Liver (tissue), 8 donors: ENCODE measurements at regions not wholly inside any gene's neighbourhood (a gene's known extent, or its start where the extent isn't known, plus 50 kb on each side); places are given as distances from the start of the nearest gene placed in this dataset.
"Not testable (repeated sequence)": the region's sequence is repeated elsewhere in the genome, so short reads cannot be mapped to it uniquely, and the experiment has no call there.

Experiments
- DNase-seq: peaks from one replicate; pipeline ENCODE4 v3.0.0-alpha.2; 2017; ENCODE audit warnings: low spot score
- H3K27ac ChIP-seq, 2 donors: one replicate each; pipeline ENCODE4 v1.7.0; 2013; ENCODE audit warnings: inconsistent platforms in 2 of 2, low read length in 2 of 2, control low read depth in 1 of 2, low read depth in 1 of 2, mild to moderate bottlenecking in 1 of 2
- H3K27me3 ChIP-seq, 4 donors: one replicate each; pipeline versions ENCODE4 v1.6.1 to v1.7.0; 2013; ENCODE audit warnings: low read length in 3 of 4, inconsistent platforms in 1 of 4, mild to moderate bottlenecking in 1 of 4, moderate library complexity in 1 of 4; ENCODE audit not compliant: control insufficient read depth in 4 of 4, insufficient read depth in 4 of 4
- H3K36me3 ChIP-seq, 4 donors: one replicate each; pipeline versions ENCODE4 v1.6.1 to v1.7.0; 2013; ENCODE audit warnings: low read length in 3 of 4, mild to moderate bottlenecking in 3 of 4, low read depth in 1 of 4, moderate library complexity in 1 of 4; ENCODE audit not compliant: control insufficient read depth in 4 of 4, insufficient read depth in 3 of 4
- H3K4me1 ChIP-seq, 4 donors: one replicate each; pipeline versions ENCODE4 v1.6.1 to v1.7.0; 2013; ENCODE audit warnings: low read length in 3 of 4, mild to moderate bottlenecking in 3 of 4, moderate library complexity in 1 of 4; ENCODE audit not compliant: control insufficient read depth in 4 of 4, insufficient read depth in 4 of 4
- H3K4me3 ChIP-seq, 3 donors: one replicate each; pipeline versions ENCODE4 v1.6.1 to v1.7.0; 2013; ENCODE audit warnings: low read length in 3 of 3, control low read depth in 1 of 3, low read depth in 1 of 3, mild to moderate bottlenecking in 1 of 3
- H3K9ac ChIP-seq, 2 donors: one replicate each; pipeline ENCODE4 v1.7.0; 2013; ENCODE audit warnings: low read length in 2 of 2, mild to moderate bottlenecking in 2 of 2, moderate library complexity in 2 of 2, control low read depth in 1 of 2, low read depth in 1 of 2
- H3K9me3 ChIP-seq, 4 donors: one replicate each; pipeline versions ENCODE4 v1.6.1 to v1.7.0; 2013; ENCODE audit warnings: low read length in 3 of 4; ENCODE audit not compliant: control insufficient read depth in 4 of 4
- EGR1 ChIP-seq, 2 donors: IDR thresholded peaks; 2 replicates each; pipeline ENCODE4 v1.6.1; 2016 to 2018; ENCODE audit warnings: antibody characterized with exemption in 2 of 2, low read depth in 2 of 2
- FOXA1 ChIP-seq: IDR thresholded peaks from 2 replicates; pipeline ENCODE4 v1.6.1; 2016; ENCODE audit warnings: antibody characterized with exemption
- FOXA2 ChIP-seq: IDR thresholded peaks from 2 replicates; pipeline ENCODE4 v1.6.1; 2016; ENCODE audit warnings: antibody characterized with exemption
- GABPA ChIP-seq, 2 donors: IDR thresholded peaks in 1 of 2; conservative IDR thresholded peaks in 1 of 2; 2 replicates each; pipeline ENCODE4 v1.6.1; 2016; ENCODE audit warnings: antibody characterized with exemption in 2 of 2, mild to moderate bottlenecking in 1 of 2, moderate library complexity in 1 of 2
- HNF4A ChIP-seq, 2 donors: conservative IDR thresholded peaks; 2 replicates each; pipeline ENCODE4 v1.6.1; 2016; ENCODE audit warnings: antibody characterized with exemption in 2 of 2, mild to moderate bottlenecking in 2 of 2
- HNF4G ChIP-seq: IDR thresholded peaks from 2 replicates; pipeline ENCODE4 v1.6.1; 2016; ENCODE audit warnings: antibody characterized with exemption
- JUND ChIP-seq, 2 donors: IDR thresholded peaks; 2 replicates each; pipeline ENCODE4 v1.6.1; 2016; ENCODE audit warnings: antibody characterized with exemption in 2 of 2
- NR2F2 ChIP-seq: IDR thresholded peaks from 2 replicates; pipeline ENCODE4 v1.6.1; 2016; ENCODE audit warnings: antibody characterized with exemption
- RAD21 ChIP-seq, 2 donors: IDR thresholded peaks; 2 replicates each; pipeline ENCODE4 v1.6.1; 2016; ENCODE audit warnings: antibody characterized with exemption in 2 of 2, mild to moderate bottlenecking in 2 of 2
- RXRA ChIP-seq, 2 donors: IDR thresholded peaks; 2 replicates each; pipeline ENCODE4 v1.6.1; 2017 to 2018; ENCODE audit warnings: antibody characterized with exemption in 2 of 2, mild to moderate bottlenecking in 1 of 2
- SP1 ChIP-seq: IDR thresholded peaks from 2 replicates; pipeline ENCODE4 v1.6.1; 2018; ENCODE audit warnings: antibody characterized with exemption, mild to moderate bottlenecking
- TAF1 ChIP-seq: conservative IDR thresholded peaks from 2 replicates; pipeline ENCODE4 v1.6.1; 2016; ENCODE audit warnings: antibody characterized with exemption, mild to moderate bottlenecking
- YY1 ChIP-seq: IDR thresholded peaks from 2 replicates; pipeline ENCODE4 v1.6.1; 2016; ENCODE audit warnings: antibody characterized with exemption, mild to moderate bottlenecking
- WGBS: extraction: QIAGEN DNeasy Blood & Tissue Kit; methylation state at CpG from one replicate; pipeline ENCODE4 v1.1.7; 2013; 5-methylcytosine and 5-hydroxymethylcytosine counted together
- TF ChIP-seq, protein P1 (sequence below): IDR thresholded peaks from 2 replicates; pipeline ENCODE4 v1.6.1; 2016; ENCODE audit warnings: antibody characterized with exemption, mild to moderate bottlenecking
- TF ChIP-seq, protein P2 (sequence below): IDR thresholded peaks from 2 replicates; pipeline ENCODE4 v1.6.1; 2016; ENCODE audit warnings: antibody characterized with exemption
- TF ChIP-seq, protein P3 (sequence below): IDR thresholded peaks from 2 replicates; pipeline ENCODE4 v1.6.1; 2016; ENCODE audit warnings: antibody characterized with exemption
- TF ChIP-seq, protein P4 (sequence below): fragments of 150-350 bp; IDR thresholded peaks from 2 replicates; pipeline ENCODE4 v1.5.1; 2017; ENCODE audit warnings: improper control_type of control experiment, low read depth, low read length; ENCODE audit not compliant: missing input control
- donor health status: healthy.
- donor health status: healthy.
- donor health status: healthy.
- donor health status: healthy.
- donor health status: healthy.

DNA sequence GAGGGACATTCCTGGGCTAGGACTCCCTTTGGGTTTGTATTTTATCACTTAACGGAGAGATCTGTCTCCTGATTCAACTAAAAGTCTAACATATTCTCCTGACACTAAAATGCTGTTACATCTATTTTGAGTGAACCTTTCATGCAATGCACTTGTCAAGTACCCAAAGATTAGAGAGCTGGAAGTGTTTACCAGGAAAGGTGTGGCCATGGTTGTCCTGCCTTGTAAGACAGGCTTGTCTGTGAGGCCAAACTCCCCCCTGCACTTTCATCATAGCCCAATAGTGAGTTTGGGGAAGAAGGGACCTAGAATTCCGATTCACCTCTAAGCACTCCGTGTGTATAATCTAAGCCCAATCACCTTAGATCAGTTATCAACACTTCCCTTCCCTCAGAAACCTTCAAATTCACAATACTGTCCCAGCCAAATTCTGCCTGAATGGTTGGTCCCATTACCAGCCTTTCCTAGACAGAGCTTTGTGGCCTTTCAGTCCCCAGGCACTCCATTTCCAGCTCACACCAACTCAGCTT, 162.6 kb upstream of the NAMPT start (continued):
- TF ChIP-seq, protein P1, sequence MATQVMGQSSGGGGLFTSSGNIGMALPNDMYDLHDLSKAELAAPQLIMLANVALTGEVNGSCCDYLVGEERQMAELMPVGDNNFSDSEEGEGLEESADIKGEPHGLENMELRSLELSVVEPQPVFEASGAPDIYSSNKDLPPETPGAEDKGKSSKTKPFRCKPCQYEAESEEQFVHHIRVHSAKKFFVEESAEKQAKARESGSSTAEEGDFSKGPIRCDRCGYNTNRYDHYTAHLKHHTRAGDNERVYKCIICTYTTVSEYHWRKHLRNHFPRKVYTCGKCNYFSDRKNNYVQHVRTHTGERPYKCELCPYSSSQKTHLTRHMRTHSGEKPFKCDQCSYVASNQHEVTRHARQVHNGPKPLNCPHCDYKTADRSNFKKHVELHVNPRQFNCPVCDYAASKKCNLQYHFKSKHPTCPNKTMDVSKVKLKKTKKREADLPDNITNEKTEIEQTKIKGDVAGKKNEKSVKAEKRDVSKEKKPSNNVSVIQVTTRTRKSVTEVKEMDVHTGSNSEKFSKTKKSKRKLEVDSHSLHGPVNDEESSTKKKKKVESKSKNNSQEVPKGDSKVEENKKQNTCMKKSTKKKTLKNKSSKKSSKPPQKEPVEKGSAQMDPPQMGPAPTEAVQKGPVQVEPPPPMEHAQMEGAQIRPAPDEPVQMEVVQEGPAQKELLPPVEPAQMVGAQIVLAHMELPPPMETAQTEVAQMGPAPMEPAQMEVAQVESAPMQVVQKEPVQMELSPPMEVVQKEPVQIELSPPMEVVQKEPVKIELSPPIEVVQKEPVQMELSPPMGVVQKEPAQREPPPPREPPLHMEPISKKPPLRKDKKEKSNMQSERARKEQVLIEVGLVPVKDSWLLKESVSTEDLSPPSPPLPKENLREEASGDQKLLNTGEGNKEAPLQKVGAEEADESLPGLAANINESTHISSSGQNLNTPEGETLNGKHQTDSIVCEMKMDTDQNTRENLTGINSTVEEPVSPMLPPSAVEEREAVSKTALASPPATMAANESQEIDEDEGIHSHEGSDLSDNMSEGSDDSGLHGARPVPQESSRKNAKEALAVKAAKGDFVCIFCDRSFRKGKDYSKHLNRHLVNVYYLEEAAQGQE, result no peak
- no peak for TF ChIP-seq TAF1
- TF ChIP-seq NR2F2, result no peak
- TF ChIP-seq YY1, result no peak
- TF ChIP-seq EGR1 (IDR thresholded peaks at IDR 0.05; ENCODE audit: low read depth in 2 of 2), result no peak
- TF ChIP-seq SP1, result no peak
- no peak for TF ChIP-seq HNF4G
- no peak for TF ChIP-seq RXRA (IDR thresholded peaks at IDR 0.05)
- TF ChIP-seq FOXA2, result no peak
- no peak for TF ChIP-seq GABPA (IDR thresholded peaks at IDR 0.05 in 1 of 2, conservative IDR thresholded peaks at IDR 0.05 in 1 of 2)

DNA sequence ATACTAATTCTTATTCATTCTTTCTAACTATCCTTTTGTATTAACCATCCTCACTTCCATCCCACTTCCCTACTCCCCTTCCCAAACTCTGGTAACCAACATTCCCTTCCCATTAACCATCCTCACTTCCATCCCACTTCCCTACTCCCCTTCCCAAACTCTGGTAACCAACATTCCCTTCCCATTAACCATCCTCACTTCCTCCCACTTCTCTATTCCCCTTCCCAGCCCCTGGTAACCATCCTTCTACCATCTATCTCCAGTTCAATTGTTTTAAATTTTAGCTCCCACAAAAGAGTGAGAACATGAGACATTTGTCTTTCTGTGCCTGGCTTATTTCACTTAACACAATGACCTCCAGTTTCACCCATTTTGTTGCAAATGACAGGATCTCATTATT, 160.6 kb upstream of the NAMPT start:
- not testable (repeated sequence) for H3K4me3 ChIP-seq, H3K9ac ChIP-seq, DNase-seq, H3K9me3 ChIP-seq, H3K27me3 ChIP-seq, H3K4me1 ChIP-seq, H3K36me3 ChIP-seq, H3K27ac ChIP-seq

DNA sequence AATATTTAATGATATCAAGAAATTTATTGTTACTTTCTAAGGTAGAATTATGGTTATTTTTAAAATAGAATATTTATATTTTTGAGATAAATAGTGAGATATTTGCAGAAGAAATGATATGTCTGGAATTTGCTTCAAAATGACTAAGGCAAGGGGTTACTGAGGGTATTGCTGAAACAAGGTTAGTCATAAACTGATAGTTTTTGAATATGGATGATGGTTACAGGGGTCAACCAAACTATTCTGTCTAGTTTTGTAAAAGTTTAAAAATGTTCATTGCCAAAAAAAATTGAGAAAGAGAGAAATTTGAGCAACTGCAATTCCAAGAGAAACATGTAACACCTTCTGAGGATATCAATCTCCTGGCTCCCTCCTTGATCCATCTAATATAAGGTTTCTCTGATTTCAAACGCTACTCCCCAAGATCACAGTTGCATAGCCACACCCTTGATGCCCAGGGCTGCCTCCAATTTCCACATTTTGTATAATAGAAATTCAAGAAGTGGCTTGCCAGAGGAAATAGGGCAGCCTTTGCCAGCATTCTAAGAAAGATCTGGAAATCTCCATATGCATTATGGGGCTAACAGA, 159.4 kb upstream of the NAMPT start:
- 96% methylated on average over 1 of the region's 1 CpG for WGBS
- Histone ChIP-seq H3K4me1 (peaks cover 0 to 3% (median under 1%) of the 10 kb centered on the region in 4 donors), H3K27ac (no peak overlapping the region), H3K4me3 (no peak overlapping the region), H3K9ac (no peak overlapping the region), H3K36me3 (peaks cover 0 to 2% (median 0%) of the 10 kb centered on the region in 4 donors), H3K27me3 (no peaks in the 10 kb centered on the region), H3K9me3 (no peaks in the 10 kb centered on the region)
- TF ChIP-seq JUND (IDR thresholded peaks at IDR 0.05), result no peak
- no peak for DNase-seq

DNA sequence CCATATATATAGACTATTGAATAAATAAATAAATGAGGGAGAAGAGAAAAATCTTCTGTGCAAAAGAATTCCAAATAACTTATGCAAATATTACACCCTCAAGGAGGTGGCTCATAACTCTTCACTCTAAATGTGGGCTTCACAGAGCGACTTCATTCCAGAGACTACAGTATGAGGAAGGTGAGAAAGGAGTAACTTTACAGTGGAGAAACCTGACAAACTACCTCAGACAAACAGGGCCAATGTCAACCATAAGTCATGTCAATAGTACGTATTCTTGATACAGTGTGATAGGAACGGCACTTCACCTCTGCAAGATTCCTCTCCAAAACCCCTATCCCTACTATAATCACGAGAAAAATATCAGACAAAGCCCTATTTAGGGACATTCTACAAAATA, 158.4 kb upstream of the NAMPT start:
- no peak overlapping the region for H3K9ac ChIP-seq
- no peaks in the 10 kb centered on the region for H3K4me1 ChIP-seq
- H3K27ac ChIP-seq, result no peak overlapping the region
- H3K27me3 ChIP-seq, result no peaks in the 10 kb centered on the region
- no peaks in the 10 kb centered on the region for H3K9me3 ChIP-seq
- DNase-seq, result no peak
- peaks cover 0 to 2% (median 0%) of the 10 kb centered on the region in 4 donors for H3K36me3 ChIP-seq
- 93% methylated on average over 4 of the region's 4 CpGs for WGBS
- H3K4me3 ChIP-seq, result no peak overlapping the region
- no peak for TF ChIP-seq TAF1
- TF ChIP-seq, protein P1, result no peak
- no peak for TF ChIP-seq RXRA (IDR thresholded peaks at IDR 0.05)
- no peak for TF ChIP-seq HNF4A (conservative IDR thresholded peaks at IDR 0.05)
- TF ChIP-seq, protein P2, sequence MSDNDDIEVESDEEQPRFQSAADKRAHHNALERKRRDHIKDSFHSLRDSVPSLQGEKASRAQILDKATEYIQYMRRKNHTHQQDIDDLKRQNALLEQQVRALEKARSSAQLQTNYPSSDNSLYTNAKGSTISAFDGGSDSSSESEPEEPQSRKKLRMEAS, result no peak
- TF ChIP-seq, protein P3, sequence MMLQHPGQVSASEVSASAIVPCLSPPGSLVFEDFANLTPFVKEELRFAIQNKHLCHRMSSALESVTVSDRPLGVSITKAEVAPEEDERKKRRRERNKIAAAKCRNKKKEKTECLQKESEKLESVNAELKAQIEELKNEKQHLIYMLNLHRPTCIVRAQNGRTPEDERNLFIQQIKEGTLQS, result no peak
- TF ChIP-seq, protein P4, sequence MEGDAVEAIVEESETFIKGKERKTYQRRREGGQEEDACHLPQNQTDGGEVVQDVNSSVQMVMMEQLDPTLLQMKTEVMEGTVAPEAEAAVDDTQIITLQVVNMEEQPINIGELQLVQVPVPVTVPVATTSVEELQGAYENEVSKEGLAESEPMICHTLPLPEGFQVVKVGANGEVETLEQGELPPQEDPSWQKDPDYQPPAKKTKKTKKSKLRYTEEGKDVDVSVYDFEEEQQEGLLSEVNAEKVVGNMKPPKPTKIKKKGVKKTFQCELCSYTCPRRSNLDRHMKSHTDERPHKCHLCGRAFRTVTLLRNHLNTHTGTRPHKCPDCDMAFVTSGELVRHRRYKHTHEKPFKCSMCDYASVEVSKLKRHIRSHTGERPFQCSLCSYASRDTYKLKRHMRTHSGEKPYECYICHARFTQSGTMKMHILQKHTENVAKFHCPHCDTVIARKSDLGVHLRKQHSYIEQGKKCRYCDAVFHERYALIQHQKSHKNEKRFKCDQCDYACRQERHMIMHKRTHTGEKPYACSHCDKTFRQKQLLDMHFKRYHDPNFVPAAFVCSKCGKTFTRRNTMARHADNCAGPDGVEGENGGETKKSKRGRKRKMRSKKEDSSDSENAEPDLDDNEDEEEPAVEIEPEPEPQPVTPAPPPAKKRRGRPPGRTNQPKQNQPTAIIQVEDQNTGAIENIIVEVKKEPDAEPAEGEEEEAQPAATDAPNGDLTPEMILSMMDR, result no peak
- TF ChIP-seq EGR1 (IDR thresholded peaks at IDR 0.05; ENCODE audit: low read depth in 2 of 2), result no peak
- no peak for TF ChIP-seq YY1
- TF ChIP-seq HNF4G, result no peak
- TF ChIP-seq FOXA1, result no peak
- no peak for TF ChIP-seq SP1
- TF ChIP-seq GABPA (IDR thresholded peaks at IDR 0.05 in 1 of 2, conservative IDR thresholded peaks at IDR 0.05 in 1 of 2), result no peak
- no peak for TF ChIP-seq JUND (IDR thresholded peaks at IDR 0.05)
- no peak for TF ChIP-seq RAD21 (IDR thresholded peaks at IDR 0.05)
